Fibroblast of lung (primary cell): ENCODE measurements at regions not wholly inside any gene's neighbourhood (a gene's known extent, or its start where the extent isn't known, plus 50 kb on each side); places are given as distances from the start of the nearest gene placed in this dataset.

Source experiments
- CTCF ChIP-seq, 2 donors: IDR thresholded peaks in 1 of 2; conservative IDR thresholded peaks in 1 of 2; 1 replicate in 1 of 2; 2 replicates in 1 of 2; pipeline ENCODE4 v1.5.1; 2011 to 2012; ENCODE audit warnings: low read length in 2 of 2, control low read depth in 1 of 2, inconsistent platforms in 1 of 2, low read depth in 1 of 2, mild to moderate bottlenecking in 1 of 2
- EZH2 ChIP-seq: IDR thresholded peaks from 2 replicates; pipeline ENCODE4 v1.5.1; 2012; ENCODE audit warnings: low read length, control low read depth, mild to moderate bottlenecking; ENCODE audit errors: missing control alignments

- no peak for TF ChIP-seq CTCF (conservative IDR thresholded peaks at IDR 0.05 in 1 of 2, IDR thresholded peaks at IDR 0.05 in 1 of 2; ENCODE audit: low read depth in 1 of 2, low read length in 2 of 2)
- no peak for TF ChIP-seq EZH2
These were observed 177.8 kb downstream of the VEGFA start for GRCh38 chr6:43947860-43948259.
